ENCODE measurements at regions not wholly inside any gene's neighbourhood (a gene's known extent, or its start where the extent isn't known, plus 50 kb on each side); places are given as distances from the start of the nearest gene placed in this dataset.

DNA sequence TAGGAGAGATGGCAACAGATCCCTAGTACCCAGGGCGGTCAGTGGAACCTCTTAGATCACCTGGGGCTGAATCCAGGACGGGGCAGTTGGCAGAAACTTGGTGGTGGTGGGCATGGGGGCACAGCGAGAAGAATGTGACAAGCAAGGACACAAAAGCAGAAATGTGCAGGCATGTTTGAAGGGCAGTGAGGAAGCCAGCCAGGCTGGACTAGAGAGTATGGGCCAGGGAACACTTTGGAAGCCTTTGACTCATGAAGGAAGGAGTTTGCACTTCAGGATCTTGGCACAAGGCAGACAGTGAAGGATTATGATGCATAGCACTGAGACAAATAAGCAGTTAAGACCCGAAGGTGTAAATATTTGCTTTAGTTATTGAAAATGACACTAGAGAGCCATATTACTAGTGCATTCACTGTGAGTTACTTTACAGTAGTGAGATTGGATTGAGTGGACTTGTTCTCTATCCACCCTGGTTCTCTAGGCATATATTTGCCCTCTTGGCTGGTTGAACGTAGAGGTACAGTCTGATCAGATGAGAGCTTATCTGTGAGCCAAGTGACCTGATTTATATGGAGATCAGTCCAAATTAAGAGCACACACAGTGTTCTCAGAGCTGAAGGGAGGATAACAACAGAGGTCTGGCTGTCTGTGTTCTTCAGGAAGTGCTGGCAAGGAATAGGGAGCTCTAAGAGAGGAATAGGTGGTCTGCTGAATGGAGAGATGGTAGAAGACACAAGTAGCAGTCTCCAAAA, 210.4 kb downstream of the SNX19 start:
- Histone ChIP-seq H3K27ac (ENCODE audit: low read depth in 1 of 2, low read length in 2 of 2) (no peak overlapping the region), H3K36me3 (ENCODE audit: control insufficient read depth in 4 of 4, insufficient read depth in 3 of 4, low read depth in 1 of 4, low read length in 3 of 4) (no peaks in the 10 kb centered on the region), H3K9me3 (ENCODE audit: control insufficient read depth in 4 of 4, low read length in 3 of 4) (no peaks in the 10 kb centered on the region), H3K4me3 (ENCODE audit: low read depth in 1 of 3, low read length in 3 of 3) (no peak overlapping the region), H3K27me3 (ENCODE audit: control insufficient read depth in 4 of 4, insufficient read depth in 4 of 4, low read length in 3 of 4) (peaks cover 0 to 3% (median 0%) of the 10 kb centered on the region in 4 donors), H3K9ac (ENCODE audit: low read depth in 1 of 2, low read length in 2 of 2) (no peak overlapping the region), H3K4me1 (ENCODE audit: control insufficient read depth in 4 of 4, insufficient read depth in 4 of 4, low read length in 3 of 4) (no peaks in the 10 kb centered on the region)
- DNase-seq (ENCODE audit: low spot score): no peak
- WGBS: 58% methylated on average over 5 of the region's 5 CpGs
- TF ChIP-seq, protein P1, sequence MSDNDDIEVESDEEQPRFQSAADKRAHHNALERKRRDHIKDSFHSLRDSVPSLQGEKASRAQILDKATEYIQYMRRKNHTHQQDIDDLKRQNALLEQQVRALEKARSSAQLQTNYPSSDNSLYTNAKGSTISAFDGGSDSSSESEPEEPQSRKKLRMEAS (IDR thresholded peaks at IDR 0.05): no peak
- TF ChIP-seq, protein P2, sequence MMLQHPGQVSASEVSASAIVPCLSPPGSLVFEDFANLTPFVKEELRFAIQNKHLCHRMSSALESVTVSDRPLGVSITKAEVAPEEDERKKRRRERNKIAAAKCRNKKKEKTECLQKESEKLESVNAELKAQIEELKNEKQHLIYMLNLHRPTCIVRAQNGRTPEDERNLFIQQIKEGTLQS (IDR thresholded peaks at IDR 0.05): no peak
- no peak for TF ChIP-seq FOXA1 (IDR thresholded peaks at IDR 0.05)
- TF ChIP-seq JUND (IDR thresholded peaks at IDR 0.05): no peak
- TF ChIP-seq, protein P3, sequence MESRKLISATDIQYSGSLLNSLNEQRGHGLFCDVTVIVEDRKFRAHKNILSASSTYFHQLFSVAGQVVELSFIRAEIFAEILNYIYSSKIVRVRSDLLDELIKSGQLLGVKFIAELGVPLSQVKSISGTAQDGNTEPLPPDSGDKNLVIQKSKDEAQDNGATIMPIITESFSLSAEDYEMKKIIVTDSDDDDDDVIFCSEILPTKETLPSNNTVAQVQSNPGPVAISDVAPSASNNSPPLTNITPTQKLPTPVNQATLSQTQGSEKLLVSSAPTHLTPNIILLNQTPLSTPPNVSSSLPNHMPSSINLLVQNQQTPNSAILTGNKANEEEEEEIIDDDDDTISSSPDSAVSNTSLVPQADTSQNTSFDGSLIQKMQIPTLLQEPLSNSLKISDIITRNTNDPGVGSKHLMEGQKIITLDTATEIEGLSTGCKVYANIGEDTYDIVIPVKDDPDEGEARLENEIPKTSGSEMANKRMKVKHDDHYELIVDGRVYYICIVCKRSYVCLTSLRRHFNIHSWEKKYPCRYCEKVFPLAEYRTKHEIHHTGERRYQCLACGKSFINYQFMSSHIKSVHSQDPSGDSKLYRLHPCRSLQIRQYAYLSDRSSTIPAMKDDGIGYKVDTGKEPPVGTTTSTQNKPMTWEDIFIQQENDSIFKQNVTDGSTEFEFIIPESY (IDR thresholded peaks at IDR 0.05): no peak
- no peak for TF ChIP-seq RAD21 (IDR thresholded peaks at IDR 0.05)
- TF ChIP-seq SP1 (IDR thresholded peaks at IDR 0.05): no peak

DNA sequence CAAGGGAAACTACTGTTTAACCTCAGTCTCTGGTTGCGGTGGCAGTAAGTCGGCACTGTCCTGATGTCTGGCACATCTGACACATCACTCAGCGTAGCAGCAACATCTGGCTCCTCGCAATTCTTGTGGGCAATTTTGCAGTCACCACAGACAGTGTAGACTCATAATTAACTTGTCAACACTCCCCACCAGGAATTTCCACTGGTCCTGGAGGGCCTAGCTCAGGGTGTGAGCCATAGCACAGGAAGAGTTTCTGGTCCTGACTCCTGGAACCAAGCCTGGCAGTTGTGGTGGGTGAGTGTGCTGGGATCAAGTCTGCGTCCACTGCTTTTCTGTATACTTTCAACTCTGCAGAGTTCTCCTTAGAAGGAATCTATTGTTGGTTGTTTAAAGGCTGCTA, 209.7 kb downstream of the SNX19 start:
- 91% methylated on average over 5 of the region's 5 CpGs for WGBS
- no peak overlapping the region for H3K9ac ChIP-seq (ENCODE audit: low read depth in 1 of 2, low read length in 2 of 2)
- no peak overlapping the region for H3K27ac ChIP-seq (ENCODE audit: low read depth in 1 of 2, low read length in 2 of 2)
- TF ChIP-seq RAD21 (IDR thresholded peaks at IDR 0.05) (no peak), GABPA (IDR thresholded peaks at IDR 0.05 in 1 of 2, conservative IDR thresholded peaks at IDR 0.05 in 1 of 2) (no peak), HNF4G (IDR thresholded peaks at IDR 0.05) (no peak), FOXA2 (IDR thresholded peaks at IDR 0.05) (no peak), HNF4A (conservative IDR thresholded peaks at IDR 0.05) (no peak), SP1 (IDR thresholded peaks at IDR 0.05) (no peak), EGR1 (IDR thresholded peaks at IDR 0.05; ENCODE audit: low read depth in 2 of 2) (no peak), NR2F2 (IDR thresholded peaks at IDR 0.05) (no peak)
- TF ChIP-seq, protein P3 (IDR thresholded peaks at IDR 0.05): no peak
- TF ChIP-seq, protein P1 (IDR thresholded peaks at IDR 0.05): no peak
- TF ChIP-seq, protein P4, sequence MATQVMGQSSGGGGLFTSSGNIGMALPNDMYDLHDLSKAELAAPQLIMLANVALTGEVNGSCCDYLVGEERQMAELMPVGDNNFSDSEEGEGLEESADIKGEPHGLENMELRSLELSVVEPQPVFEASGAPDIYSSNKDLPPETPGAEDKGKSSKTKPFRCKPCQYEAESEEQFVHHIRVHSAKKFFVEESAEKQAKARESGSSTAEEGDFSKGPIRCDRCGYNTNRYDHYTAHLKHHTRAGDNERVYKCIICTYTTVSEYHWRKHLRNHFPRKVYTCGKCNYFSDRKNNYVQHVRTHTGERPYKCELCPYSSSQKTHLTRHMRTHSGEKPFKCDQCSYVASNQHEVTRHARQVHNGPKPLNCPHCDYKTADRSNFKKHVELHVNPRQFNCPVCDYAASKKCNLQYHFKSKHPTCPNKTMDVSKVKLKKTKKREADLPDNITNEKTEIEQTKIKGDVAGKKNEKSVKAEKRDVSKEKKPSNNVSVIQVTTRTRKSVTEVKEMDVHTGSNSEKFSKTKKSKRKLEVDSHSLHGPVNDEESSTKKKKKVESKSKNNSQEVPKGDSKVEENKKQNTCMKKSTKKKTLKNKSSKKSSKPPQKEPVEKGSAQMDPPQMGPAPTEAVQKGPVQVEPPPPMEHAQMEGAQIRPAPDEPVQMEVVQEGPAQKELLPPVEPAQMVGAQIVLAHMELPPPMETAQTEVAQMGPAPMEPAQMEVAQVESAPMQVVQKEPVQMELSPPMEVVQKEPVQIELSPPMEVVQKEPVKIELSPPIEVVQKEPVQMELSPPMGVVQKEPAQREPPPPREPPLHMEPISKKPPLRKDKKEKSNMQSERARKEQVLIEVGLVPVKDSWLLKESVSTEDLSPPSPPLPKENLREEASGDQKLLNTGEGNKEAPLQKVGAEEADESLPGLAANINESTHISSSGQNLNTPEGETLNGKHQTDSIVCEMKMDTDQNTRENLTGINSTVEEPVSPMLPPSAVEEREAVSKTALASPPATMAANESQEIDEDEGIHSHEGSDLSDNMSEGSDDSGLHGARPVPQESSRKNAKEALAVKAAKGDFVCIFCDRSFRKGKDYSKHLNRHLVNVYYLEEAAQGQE (IDR thresholded peaks at IDR 0.05): no peak
- TF ChIP-seq, protein P5, sequence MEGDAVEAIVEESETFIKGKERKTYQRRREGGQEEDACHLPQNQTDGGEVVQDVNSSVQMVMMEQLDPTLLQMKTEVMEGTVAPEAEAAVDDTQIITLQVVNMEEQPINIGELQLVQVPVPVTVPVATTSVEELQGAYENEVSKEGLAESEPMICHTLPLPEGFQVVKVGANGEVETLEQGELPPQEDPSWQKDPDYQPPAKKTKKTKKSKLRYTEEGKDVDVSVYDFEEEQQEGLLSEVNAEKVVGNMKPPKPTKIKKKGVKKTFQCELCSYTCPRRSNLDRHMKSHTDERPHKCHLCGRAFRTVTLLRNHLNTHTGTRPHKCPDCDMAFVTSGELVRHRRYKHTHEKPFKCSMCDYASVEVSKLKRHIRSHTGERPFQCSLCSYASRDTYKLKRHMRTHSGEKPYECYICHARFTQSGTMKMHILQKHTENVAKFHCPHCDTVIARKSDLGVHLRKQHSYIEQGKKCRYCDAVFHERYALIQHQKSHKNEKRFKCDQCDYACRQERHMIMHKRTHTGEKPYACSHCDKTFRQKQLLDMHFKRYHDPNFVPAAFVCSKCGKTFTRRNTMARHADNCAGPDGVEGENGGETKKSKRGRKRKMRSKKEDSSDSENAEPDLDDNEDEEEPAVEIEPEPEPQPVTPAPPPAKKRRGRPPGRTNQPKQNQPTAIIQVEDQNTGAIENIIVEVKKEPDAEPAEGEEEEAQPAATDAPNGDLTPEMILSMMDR (IDR thresholded peaks at IDR 0.05; ENCODE audit: low read depth, low read length, missing input control): no peak
- TF ChIP-seq, protein P2 (IDR thresholded peaks at IDR 0.05): no peak
- no peaks in the 10 kb centered on the region for H3K9me3 ChIP-seq (ENCODE audit: control insufficient read depth in 4 of 4, low read length in 3 of 4)
- H3K27me3 ChIP-seq (ENCODE audit: control insufficient read depth in 4 of 4, insufficient read depth in 4 of 4, low read length in 3 of 4): peaks cover 0 to 3% (median 0%) of the 10 kb centered on the region in 4 donors
- no peak overlapping the region for H3K4me3 ChIP-seq (ENCODE audit: low read depth in 1 of 3, low read length in 3 of 3)
- H3K36me3 ChIP-seq (ENCODE audit: control insufficient read depth in 4 of 4, insufficient read depth in 3 of 4, low read depth in 1 of 4, low read length in 3 of 4): no peaks in the 10 kb centered on the region
- no peaks in the 10 kb centered on the region for H3K4me1 ChIP-seq (ENCODE audit: control insufficient read depth in 4 of 4, insufficient read depth in 4 of 4, low read length in 3 of 4)
- DNase-seq (ENCODE audit: low spot score): no peak
